GM23338 (cell line): ENCODE measurements at regions not wholly inside any gene's neighbourhood (a gene's known extent, or its start where the extent isn't known, plus 50 kb on each side); places are given as distances from the start of the nearest gene placed in this dataset.

Experiments
- ATAC-seq: fragments of 200-7000 bp; cut with Tn5 transposase; 3 replicates; pipeline ENCODE4 v1.9.1; 2020
- DNase-seq: peaks from one replicate; pipeline ENCODE4 v3.0.0-alpha.2; 2015; ENCODE audit warnings: low spot score
- H2AFZ ChIP-seq: fragments of 200-600 bp; sonication (generic); 2 replicates; pipeline ENCODE4 v1.8.0; 2016; ENCODE audit warnings: antibody characterized with exemption, mild to moderate bottlenecking, moderate library complexity
- H3F3A ChIP-seq: fragments of 200-600 bp; sonication (generic); replicated peaks from 2 replicates; pipeline ENCODE4 v1.8.0; 2017; ENCODE audit warnings: antibody characterized with exemption, mixed run types, low read depth
- H3K27ac ChIP-seq: fragments of 200-600 bp; sonication (generic); 2 replicates; pipeline ENCODE4 v1.6.1; 2016; ENCODE audit warnings: low read depth
- H3K27me3 ChIP-seq: fragments of 200-600 bp; sonication (generic); 2 replicates; pipeline ENCODE4 v1.8.0; 2016; ENCODE audit warnings: mild to moderate bottlenecking, mixed run types, moderate library complexity; ENCODE audit not compliant: insufficient read depth
- H3K36me3 ChIP-seq: fragments of 200-600 bp; sonication (generic); 2 replicates; pipeline ENCODE4 v1.8.0; 2016; ENCODE audit warnings: mild to moderate bottlenecking; ENCODE audit not compliant: insufficient read depth
- H3K4me1 ChIP-seq: fragments of 200-600 bp; sonication (generic); 2 replicates; pipeline ENCODE4 v1.8.0; 2016; ENCODE audit warnings: mild to moderate bottlenecking, moderate library complexity; ENCODE audit not compliant: insufficient read depth
- H3K4me2 ChIP-seq: fragments of 200-600 bp; sonication (generic); 2 replicates; pipeline ENCODE4 v1.7.1; 2017; ENCODE audit warnings: mixed run types
- H3K4me3 ChIP-seq: fragments of 200-600 bp; sonication (generic); 2 replicates; pipeline ENCODE4 v1.6.1; 2016; ENCODE audit warnings: mixed run types
- H3K79me2 ChIP-seq: fragments of 200-600 bp; sonication (generic); replicated peaks from 2 replicates; pipeline ENCODE4 v1.8.0; 2017; ENCODE audit warnings: mild to moderate bottlenecking; ENCODE audit not compliant: insufficient read depth
- H3K9me2 ChIP-seq: fragments of 200-600 bp; sonication (generic); 2 replicates; pipeline ENCODE4 v1.8.0; 2017; ENCODE audit not compliant: insufficient read depth
- H4K20me1 ChIP-seq: fragments of 200-600 bp; sonication (generic); replicated peaks from 2 replicates; pipeline ENCODE4 v1.8.0; 2017; ENCODE audit warnings: mild to moderate bottlenecking; ENCODE audit not compliant: insufficient read depth
- H3K27ac Mint-ChIP-seq: 2 replicates; pipeline ENCODE4 v1.8.0; 2020; ENCODE audit warnings: inconsistent platforms, mild to moderate bottlenecking, moderate library complexity, mixed read lengths
- H3K27me3 Mint-ChIP-seq: 3 replicates; pipeline ENCODE4 v1.8.0; 2022; ENCODE audit warnings: low read depth, mild to moderate bottlenecking, moderate library complexity, mixed read lengths, inconsistent platforms; ENCODE audit not compliant: insufficient read depth, poor library complexity
- H3K36me3 Mint-ChIP-seq: 3 replicates; pipeline ENCODE4 v1.8.0; 2021; ENCODE audit warnings: low read depth, mild to moderate bottlenecking, inconsistent platforms, moderate library complexity, mixed read lengths
- H3K4me1 Mint-ChIP-seq: 3 replicates; pipeline ENCODE4 v1.8.0; 2020; ENCODE audit warnings: mild to moderate bottlenecking, inconsistent platforms, mixed read lengths
- H3K4me3 Mint-ChIP-seq: 3 replicates; pipeline ENCODE4 v1.8.0; 2021; ENCODE audit warnings: moderate library complexity, mild to moderate bottlenecking, inconsistent platforms, mixed read lengths
- H3K9me3 Mint-ChIP-seq: 3 replicates; pipeline ENCODE4 v1.8.0; 2020; ENCODE audit warnings: moderate library complexity, mild to moderate bottlenecking, inconsistent platforms, mixed read lengths
- CREB1 ChIP-seq: fragments of 250-450 bp; sonication (Bioruptor Pico); IDR thresholded peaks from 2 replicates; pipeline ENCODE4 v1.5.0; 2020; ENCODE audit warnings: low read depth, mild to moderate bottlenecking, moderate library complexity
- EZH2 ChIP-seq: fragments of 200-600 bp; sonication (generic); IDR thresholded peaks from one replicate; pipeline ENCODE4 v1.8.0; 2017; ENCODE audit warnings: antibody characterized with exemption, mild to moderate bottlenecking, low read depth; ENCODE audit not compliant: unreplicated experiment
- JUNB ChIP-seq: IDR thresholded peaks from one replicate; pipeline ENCODE4 v1.6.1; 2016; ENCODE audit warnings: antibody characterized with exemption; ENCODE audit not compliant: unreplicated experiment
- POLR2AphosphoS5 ChIP-seq: IDR thresholded peaks from 2 replicates; pipeline ENCODE4 v1.6.1; 2016; ENCODE audit warnings: antibody characterized with exemption, low read depth
- STAT1 ChIP-seq: IDR thresholded peaks from one replicate; pipeline ENCODE4 v1.6.1; 2016; ENCODE audit warnings: antibody characterized with exemption; ENCODE audit not compliant: unreplicated experiment
- ZNF462 ChIP-seq: fragments of 250-450 bp; sonication (Bioruptor Pico); IDR thresholded peaks from 2 replicates; pipeline ENCODE4 v1.5.0; 2020; ENCODE audit warnings: mild to moderate bottlenecking, moderate library complexity
- TF ChIP-seq, protein P1 (sequence below), 2 experiments: fragments of 200-600 bp in 1 of 2; sonication (generic) in 1 of 2; conservative IDR thresholded peaks; 2 replicates each; pipeline versions ENCODE4 v1.5.1 to v1.6.1; 2016 to 2017; ENCODE audit warnings: antibody characterized with exemption in 2 of 2, low read depth in 2 of 2, mild to moderate bottlenecking in 2 of 2, moderate library complexity in 1 of 2

GRCh38 chrX:8279323-8279722 is 108.3 kb upstream of the VCX2 start:
- H3K4me1 Mint-ChIP-seq = no peaks in the 10 kb centered on the region
- Histone ChIP-seq H3K27me3 (no peaks in the 10 kb centered on the region), H4K20me1 (no peaks in the 10 kb centered on the region), H3K4me2 (no peak overlapping the region), H3K79me2 (no peaks in the 10 kb centered on the region), H3F3A (no peaks in the 10 kb centered on the region), H3K36me3 (no peaks in the 10 kb centered on the region), H3K9me2 (no peaks in the 10 kb centered on the region), H3K27ac (no peak overlapping the region), H3K4me1 (peaks cover 4% of the 10 kb centered on the region; the same call in 1 of the 2 replicates), H2AFZ (no peak overlapping the region), H3K4me3 (no peak overlapping the region)
- no peaks in the 10 kb centered on the region for H3K27me3 Mint-ChIP-seq
- no peak overlapping the region for H3K4me3 Mint-ChIP-seq
- peaks cover 4% of the 10 kb centered on the region; the same call in 1 of the 3 replicates for H3K9me3 Mint-ChIP-seq
- TF ChIP-seq ZNF462 = no peak
- TF ChIP-seq, protein P1, sequence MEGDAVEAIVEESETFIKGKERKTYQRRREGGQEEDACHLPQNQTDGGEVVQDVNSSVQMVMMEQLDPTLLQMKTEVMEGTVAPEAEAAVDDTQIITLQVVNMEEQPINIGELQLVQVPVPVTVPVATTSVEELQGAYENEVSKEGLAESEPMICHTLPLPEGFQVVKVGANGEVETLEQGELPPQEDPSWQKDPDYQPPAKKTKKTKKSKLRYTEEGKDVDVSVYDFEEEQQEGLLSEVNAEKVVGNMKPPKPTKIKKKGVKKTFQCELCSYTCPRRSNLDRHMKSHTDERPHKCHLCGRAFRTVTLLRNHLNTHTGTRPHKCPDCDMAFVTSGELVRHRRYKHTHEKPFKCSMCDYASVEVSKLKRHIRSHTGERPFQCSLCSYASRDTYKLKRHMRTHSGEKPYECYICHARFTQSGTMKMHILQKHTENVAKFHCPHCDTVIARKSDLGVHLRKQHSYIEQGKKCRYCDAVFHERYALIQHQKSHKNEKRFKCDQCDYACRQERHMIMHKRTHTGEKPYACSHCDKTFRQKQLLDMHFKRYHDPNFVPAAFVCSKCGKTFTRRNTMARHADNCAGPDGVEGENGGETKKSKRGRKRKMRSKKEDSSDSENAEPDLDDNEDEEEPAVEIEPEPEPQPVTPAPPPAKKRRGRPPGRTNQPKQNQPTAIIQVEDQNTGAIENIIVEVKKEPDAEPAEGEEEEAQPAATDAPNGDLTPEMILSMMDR (conservative IDR thresholded peaks at IDR 0.05; ENCODE audit: low read depth in 2 of 2) = no peak
- H3K27ac Mint-ChIP-seq = no peak overlapping the region
- ATAC-seq = no peak
- no peak for DNase-seq
- no peaks in the 10 kb centered on the region for H3K36me3 Mint-ChIP-seq

- Mint-ChIP-seq H3K27me3 (no peaks in the 10 kb centered on the region), H3K36me3 (no peaks in the 10 kb centered on the region), H3K9me3 (no peaks in the 10 kb centered on the region), H3K27ac (no peak overlapping the region), H3K4me3 (no peak overlapping the region), H3K4me1 (no peaks in the 10 kb centered on the region)
- no peaks in the 10 kb centered on the region for H3K9me2 ChIP-seq
- H3F3A ChIP-seq = no peaks in the 10 kb centered on the region
- no peaks in the 10 kb centered on the region for H3K27me3 ChIP-seq
- ATAC-seq (no peak), DNase-seq (no peak)
- no peaks in the 10 kb centered on the region for H4K20me1 ChIP-seq
- H3K79me2 ChIP-seq = no peaks in the 10 kb centered on the region
- H3K4me1 ChIP-seq = no peaks in the 10 kb centered on the region
- H3K4me3 ChIP-seq = no peak overlapping the region
- H3K4me2 ChIP-seq = no peak overlapping the region
- H3K27ac ChIP-seq = no peak overlapping the region
- H3K36me3 ChIP-seq = no peaks in the 10 kb centered on the region
- no peak overlapping the region for H2AFZ ChIP-seq
- TF ChIP-seq POLR2AphosphoS5 = no peak
- TF ChIP-seq EZH2 = no peak
- no peak for TF ChIP-seq JUNB
- TF ChIP-seq CREB1 (CRISPR knock-in tag) = no peak
- no peak for TF ChIP-seq STAT1
- TF ChIP-seq, protein P1 (conservative IDR thresholded peaks at IDR 0.05; ENCODE audit: low read depth in 2 of 2) = no peak
Observed at GRCh38 chrX:8284131-8284530, 113.1 kb upstream of the VCX2 start.
